GM19025 (cell line): ENCODE measurements at regions not wholly inside any gene's neighbourhood (a gene's known extent, or its start where the extent isn't known, plus 50 kb on each side); places are given as distances from the start of the nearest gene placed in this dataset.
"Not testable (repeated sequence)": the region's sequence is repeated elsewhere in the genome, so short reads cannot be mapped to it uniquely, and the experiment has no call there.

Source experiments
- ATAC-seq: cut with Tn5 transposase; IDR thresholded peaks from one replicate; pipeline ENCODE4 v1.9.1; 2021; ENCODE audit warnings: mild to moderate bottlenecking, low read depth, moderate library complexity; ENCODE audit not compliant: unreplicated experiment

DNA sequence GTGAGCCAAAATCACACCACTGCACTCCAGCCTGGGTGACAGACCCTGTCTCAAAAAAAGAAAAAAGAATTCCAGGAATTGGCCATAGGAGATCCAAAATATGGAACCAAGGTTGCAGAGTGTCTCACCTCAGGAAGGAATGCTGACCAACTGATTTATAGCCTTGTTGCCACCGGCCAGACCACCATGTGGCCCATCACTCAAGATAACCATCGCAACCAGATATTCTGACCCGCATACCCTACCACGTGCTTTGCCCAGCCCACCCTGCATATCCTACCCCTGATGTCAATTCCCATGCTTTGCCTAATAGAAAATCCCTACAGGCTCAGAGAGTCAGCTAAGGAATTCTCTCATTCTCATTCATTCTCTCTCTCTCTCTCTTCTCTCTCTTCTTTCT lies 95.1 kb upstream of the DOCK9 start:
- no peak for ATAC-seq

GRCh38 chr13:99074693-99075092 lies 96.8 kb upstream of the DOCK9 start:
- ATAC-seq = no peak

GRCh38 chr13:99075268-99076191 lies 97.7 kb upstream of the DOCK9 start:
- peak; percentile 72 for ATAC-seq

- no peak for ATAC-seq
These were observed 100.3 kb upstream of the DOCK9 start for GRCh38 chr13:99078017-99078771.

DNA sequence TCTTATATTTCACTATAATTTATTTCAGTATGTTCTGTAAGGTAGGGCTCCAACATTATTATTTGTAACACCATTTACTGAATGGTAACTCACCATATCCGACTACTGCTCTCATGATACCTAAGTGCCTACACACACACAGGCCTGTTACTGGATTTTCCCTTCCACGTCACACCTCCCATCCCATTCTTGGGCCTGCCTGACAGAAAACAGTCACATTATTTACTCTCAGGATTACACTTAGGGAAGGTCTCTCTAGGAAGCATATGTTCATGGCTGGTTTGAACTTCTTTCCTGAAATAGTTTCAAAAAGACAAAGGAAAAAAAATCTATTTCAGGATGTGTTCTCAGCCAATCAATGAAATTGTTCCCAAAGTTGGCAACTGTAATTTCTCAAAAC lies 102.3 kb upstream of the DOCK9 start:
- no peak for ATAC-seq

DNA sequence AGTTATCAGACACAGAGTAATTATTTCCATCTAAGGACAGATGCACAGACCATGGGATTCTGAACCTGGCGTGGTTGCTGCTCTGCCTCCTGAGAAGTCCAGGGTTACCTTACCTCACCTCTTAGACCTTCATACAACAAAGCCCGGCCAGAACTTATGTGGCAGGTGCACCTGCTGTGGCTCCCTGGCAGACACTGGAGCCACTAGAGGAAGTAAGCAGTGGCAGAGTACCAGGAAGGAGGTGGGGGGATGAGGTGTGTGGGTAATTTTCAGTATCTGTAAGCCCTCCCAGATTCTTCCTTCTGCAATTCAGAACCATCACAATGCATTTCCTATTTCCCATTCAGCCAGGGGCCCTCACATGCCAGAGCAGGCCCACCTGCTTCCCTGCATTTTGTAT lies 106.1 kb upstream of the DOCK9 start:
- ATAC-seq = no peak

DNA sequence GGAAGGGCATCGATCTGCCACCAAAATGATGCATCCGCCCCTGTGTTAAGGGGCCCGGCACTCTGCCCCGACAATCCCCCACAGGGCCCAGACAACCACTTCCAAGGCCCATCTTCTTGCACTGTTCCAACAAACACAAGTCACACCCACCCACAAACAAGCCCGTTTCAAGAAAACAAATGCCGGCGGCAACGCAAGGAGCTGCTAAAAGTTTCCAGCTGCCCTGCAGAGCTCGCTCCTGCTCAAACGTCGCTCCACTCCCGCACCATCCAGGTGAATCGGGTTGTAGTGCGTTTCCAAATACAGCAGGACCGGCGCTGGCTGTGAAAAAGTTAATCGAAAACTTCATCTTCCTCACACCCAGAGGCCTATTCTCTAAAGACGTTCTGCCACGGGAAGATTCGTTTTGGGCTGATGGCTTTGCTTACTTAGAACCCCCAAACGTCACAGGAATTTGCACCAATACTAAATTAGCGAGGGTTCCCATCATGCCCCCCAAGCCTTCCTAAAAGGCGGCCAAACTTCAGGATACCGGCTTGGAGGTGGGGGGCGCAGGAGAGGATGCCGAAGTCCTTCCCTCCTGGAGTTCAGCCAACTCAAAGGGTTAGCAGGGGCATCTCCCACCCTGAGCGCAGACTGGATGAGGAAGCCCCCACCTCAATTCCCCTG lies 107.4 kb upstream of the DOCK9 start:
- no peak for ATAC-seq

GRCh38 chr13:99085808-99086266 lies 108.0 kb upstream of the DOCK9 start:
- ATAC-seq = no peak

DNA sequence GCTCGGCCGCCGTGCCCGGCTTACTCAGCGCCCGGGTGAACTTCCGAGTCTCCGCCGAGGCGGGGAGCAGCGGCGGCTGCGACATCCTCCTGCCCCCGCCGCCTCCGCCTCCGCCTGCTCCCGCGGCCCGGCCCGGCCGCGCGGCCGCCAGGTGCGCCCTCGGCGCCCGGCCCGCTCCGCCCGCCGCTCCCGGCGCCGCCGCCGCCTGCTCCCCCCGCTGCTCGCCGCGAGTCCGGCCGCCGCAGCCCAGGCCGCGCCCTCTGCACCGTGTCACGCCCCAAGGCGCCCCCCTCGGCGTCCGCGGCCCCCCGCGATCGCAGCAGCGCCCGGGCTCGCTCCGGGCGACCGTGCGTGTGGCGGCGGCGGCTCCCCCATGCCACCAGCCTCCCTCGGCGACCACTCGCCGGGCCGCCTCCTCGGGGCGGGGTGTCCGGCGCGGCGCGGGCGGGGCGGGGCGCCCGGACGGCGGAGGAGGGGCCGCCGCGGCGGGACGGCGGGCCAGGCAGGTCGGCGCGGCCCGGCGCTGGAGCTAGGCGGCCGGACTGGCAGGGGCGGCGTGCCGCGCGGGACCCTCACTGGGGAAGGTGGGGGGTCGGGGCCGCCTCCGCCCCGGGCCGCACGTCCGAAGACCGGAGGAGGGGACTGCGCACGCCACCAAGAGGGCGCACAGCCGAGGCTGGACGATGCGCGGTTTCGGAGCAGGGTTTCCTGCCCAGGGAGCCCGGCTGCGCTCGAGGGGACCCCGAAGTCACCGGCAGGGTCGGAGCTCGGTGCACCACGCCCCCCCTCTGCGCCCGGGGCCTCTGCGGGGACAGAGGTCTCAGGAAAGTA lies 108.6 kb upstream of the DOCK9 start:
- ATAC-seq = peak; percentile 43

DNA sequence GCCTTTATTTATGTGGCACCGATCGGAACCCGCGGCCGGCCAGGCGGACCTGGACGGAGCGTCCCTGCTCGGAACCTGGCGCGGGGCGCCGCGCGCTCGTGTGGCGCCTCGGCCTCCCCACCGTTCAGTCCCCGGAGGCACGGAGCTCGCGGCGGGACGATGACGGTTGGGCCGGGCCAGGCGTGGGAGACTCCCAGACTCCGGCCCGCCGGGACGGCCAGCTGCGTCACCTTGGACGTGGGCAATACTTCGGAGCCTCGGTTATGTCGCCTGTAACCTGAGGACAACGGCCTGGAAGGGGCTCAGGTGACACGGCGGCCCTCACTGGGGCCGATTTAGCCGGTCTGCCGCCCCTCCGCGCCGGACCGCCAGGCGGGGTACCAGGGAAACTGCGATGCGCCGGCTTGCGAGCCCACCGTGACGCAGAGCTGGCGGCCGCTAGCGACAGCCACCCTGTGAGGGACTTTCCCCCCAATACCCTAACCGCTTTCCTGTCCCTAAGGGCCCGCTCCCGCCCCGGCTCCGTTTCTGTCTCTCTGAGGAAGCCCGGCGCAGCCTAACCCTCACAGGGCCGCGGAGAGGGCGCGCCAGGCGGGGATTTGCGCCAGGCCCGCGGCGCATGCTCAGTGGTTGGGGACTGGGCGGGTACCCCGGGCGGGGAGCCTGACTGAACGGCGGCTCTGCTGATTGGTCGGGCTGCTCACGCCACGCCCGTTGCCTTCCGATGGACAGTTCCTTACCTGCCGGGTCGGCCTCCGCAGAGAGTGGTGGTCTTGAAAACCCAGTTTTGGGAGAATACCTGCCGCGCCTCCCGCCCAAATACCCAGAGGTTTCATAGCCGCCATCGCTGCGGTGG lies 109.5 kb upstream of the DOCK9 start:
- ATAC-seq = peak; percentile 74

- peak; percentile 17 for ATAC-seq
These were observed 110.2 kb upstream of the DOCK9 start for GRCh38 chr13:99087954-99088491.

DNA sequence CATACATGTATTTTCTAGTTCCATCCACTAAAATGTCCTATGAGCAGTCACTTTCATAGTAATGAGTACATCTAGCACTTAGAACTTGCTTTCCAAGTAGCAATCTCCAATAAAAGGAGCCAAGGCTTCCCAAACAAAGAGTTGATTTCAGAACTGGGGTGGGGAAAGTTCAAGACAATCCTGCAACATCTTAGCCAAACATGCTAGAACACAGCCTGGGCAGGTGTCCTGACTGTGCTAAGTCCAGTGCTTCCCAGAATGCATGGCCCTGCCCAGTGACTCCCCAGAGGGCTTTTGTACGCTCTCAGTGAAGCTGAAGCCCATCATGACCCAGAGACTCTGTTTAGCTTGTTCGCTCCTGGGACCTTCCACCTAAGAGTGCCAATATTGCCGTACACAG lies 106.7 kb upstream of the UBAC2 start:
- no peak for ATAC-seq

DNA sequence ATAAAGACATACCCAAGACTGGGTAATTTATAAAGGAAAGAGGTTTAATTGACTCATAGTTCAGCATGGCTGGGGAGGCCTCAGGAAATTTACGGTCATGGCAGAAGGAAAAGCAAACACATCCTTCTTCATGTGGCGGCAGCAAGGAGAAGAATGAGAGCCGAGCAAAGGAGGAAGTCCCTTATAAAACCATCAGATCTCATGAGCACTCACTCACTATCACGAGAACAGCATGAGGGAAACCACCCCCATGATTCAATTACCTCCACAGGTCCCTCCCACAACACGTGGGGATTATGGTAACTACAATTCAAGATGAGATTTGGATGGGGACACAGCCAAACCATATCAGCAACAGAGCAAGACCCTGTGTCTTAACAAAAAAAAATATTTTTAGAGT lies 98.8 kb upstream of the UBAC2 start:
- not testable (repeated sequence) for ATAC-seq

DNA sequence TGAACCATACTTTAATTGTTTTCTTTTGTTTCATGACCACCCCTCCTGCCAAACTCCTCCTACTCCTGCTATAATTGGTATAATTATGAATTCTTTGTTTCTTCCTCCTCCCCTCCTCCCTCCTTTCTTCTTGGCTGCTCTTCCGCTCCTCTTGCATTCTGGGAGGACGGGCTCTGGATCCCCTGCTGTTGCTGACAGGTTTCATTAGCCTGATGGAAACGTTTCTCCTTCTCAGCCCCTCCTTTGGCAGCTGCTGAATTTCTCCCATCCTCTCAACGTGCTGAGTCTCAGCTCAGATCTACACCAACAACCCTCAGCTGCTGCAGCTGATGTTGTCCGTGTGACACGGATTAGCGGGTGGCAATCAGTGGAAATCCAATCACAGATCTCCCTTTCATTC lies 97.1 kb upstream of the UBAC2 start:
- ATAC-seq = no peak

DNA sequence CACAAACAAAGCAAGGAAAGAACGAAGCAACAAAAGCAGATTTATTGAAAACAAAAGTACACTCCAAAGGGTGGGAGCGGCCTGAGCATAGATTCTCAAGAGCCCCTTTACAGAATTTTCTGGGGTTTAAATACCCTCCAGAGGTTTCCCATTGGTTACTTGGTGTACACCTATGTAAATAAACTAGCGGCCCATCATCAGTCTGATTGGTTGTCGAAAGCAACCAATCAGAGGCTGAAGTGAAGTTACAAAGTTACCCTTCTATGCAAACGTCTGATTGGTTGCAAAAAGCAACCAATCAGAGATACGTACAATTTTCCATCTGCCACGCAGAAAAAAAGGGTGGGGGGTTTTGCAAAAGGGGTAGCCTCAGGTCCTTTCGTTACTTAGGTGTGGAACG lies 96.3 kb upstream of the UBAC2 start:
- no peak for ATAC-seq

DNA sequence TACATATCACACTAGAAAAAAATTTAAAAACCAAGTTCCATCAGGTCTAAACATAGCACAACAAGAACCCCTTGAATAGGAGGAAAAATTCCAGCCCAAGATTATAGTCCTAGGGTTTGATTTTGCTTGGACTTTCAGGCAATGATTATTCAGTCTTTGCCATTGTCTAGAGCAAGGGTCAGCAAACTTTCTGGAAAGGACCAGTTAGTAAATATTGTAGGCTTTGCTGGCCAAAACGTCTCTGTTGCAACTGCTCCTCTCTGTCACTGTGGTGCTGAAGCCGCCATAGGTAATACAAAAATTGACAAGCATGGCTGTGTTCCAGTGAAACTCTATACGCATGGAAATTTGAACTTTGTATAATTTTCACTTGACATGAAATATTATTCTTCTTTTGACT lies 95.5 kb upstream of the UBAC2 start:
- ATAC-seq = no peak

DNA sequence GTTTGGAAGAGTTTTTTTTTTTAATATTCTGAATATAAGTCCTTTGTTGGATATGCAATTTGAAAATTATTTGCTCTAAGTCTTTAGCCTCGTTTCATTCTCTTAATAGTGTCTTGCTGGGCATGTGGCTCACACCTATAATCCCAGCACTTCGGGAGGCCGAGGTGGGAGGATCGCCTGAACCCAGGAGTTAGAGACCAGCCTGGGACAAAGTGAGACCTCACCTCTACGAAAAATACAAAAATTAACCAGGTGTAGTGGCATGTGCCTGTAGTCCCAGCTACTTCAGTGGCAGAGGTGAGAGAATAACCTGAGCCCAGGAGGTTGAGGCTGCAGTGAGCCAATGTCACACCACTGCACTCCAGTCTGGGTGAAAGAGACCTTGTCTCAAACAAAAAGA lies 87.3 kb upstream of the UBAC2 start:
- no peak for ATAC-seq

DNA sequence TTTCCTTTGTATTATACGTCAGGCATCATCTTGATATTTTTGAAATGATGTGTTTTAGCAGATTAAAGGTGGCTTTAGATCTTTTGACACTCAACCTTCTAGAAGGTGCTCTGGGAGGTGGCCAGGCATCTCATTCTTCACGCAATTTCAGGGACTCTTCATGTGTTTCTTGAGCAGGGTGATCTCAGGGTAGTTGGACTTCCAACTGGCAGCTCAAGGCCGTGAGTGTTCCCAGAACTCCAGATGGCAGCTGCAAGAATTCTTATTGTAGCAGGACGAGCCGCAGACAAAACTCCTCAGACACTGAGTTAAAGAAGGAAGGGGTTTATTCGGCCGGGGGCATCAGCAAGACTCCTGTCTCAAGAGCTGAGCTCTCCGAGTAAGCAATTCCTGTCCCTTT lies 82.5 kb upstream of the UBAC2 start:
- no peak for ATAC-seq

DNA sequence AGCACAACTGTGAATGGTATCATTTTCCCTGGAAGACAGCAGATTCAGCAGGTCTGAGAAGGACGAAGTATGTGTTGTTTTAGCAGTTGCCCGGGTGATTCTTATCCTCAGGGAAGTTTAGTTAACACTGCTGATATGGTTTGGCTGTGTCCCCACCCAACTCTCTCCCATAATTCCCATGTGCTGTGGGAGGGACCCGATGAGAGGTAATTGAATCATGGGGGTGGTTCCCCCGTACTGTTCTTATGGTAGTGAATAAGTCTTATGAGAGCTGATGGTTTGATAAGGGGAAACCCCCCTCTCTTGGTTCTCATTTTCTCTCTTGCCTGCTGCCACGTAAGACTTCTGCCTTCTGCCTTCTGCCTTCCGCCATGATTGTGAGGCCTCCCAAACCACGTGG lies 81.0 kb upstream of the UBAC2 start:
- ATAC-seq = no peak
